GM12891 (cell line): ENCODE measurements at regions not wholly inside any gene's neighbourhood (a gene's known extent, or its start where the extent isn't known, plus 50 kb on each side); places are given as distances from the start of the nearest gene placed in this dataset.

Source experiments
- POLR2A ChIP-seq: IDR thresholded peaks from 2 replicates; pipeline ENCODE4 v1.6.1; 2011; ENCODE audit warnings: low read depth, low read length, control low read depth
- POLR2AphosphoS5 ChIP-seq: IDR thresholded peaks from 2 replicates; pipeline ENCODE4 v1.6.1; 2011; ENCODE audit warnings: low read depth, low read length, control low read depth
- SPI1 ChIP-seq: IDR thresholded peaks from 2 replicates; pipeline ENCODE4 v1.6.1; 2011; ENCODE audit warnings: low read depth, low read length, control low read depth
- TAF1 ChIP-seq: IDR thresholded peaks from 2 replicates; pipeline ENCODE4 v1.6.1; 2011; ENCODE audit warnings: low read depth, low read length, control low read depth

- TF ChIP-seq POLR2A, result no peak
- no peak for TF ChIP-seq TAF1
- TF ChIP-seq POLR2AphosphoS5, result no peak
- no peak for TF ChIP-seq SPI1
Measured at GRCh38 chr9:89862316-89862715, 257.5 kb downstream of the GADD45G start.
